C4-2B (cell line): ENCODE measurements at regions not wholly inside any gene's neighbourhood (a gene's known extent, or its start where the extent isn't known, plus 50 kb on each side); places are given as distances from the start of the nearest gene placed in this dataset.

ENCODE experiments used
- ZFX ChIP-seq: fragments of 450-650 bp; IDR thresholded peaks from 2 replicates; pipeline ENCODE4 v1.6.1; 2017
- TF ChIP-seq, protein P1 (sequence below): fragments of 450-650 bp; conservative IDR thresholded peaks from 2 replicates; pipeline ENCODE4 v1.5.1; 2017; ENCODE audit warnings: mild to moderate bottlenecking

DNA sequence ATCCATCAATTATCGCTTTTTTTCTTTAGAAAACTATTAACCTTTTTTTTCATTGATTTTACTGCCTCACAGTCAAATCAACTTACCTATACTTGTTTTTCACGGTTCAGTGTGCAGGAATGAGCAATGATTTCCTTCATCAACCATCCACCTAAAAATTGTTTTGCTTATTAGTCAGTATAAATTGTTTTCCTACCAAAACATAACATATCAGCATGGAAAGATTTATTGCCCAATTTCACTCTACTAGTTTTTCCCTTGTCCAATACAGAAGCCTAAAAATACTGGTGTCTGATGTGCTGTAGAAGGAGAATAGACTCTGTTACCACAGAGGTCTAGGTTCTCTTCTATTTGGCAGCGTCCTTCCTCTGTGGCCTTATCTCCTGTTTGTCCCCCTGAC is 558.2 kb upstream of the CITED2 start:
- TF ChIP-seq, protein P1, sequence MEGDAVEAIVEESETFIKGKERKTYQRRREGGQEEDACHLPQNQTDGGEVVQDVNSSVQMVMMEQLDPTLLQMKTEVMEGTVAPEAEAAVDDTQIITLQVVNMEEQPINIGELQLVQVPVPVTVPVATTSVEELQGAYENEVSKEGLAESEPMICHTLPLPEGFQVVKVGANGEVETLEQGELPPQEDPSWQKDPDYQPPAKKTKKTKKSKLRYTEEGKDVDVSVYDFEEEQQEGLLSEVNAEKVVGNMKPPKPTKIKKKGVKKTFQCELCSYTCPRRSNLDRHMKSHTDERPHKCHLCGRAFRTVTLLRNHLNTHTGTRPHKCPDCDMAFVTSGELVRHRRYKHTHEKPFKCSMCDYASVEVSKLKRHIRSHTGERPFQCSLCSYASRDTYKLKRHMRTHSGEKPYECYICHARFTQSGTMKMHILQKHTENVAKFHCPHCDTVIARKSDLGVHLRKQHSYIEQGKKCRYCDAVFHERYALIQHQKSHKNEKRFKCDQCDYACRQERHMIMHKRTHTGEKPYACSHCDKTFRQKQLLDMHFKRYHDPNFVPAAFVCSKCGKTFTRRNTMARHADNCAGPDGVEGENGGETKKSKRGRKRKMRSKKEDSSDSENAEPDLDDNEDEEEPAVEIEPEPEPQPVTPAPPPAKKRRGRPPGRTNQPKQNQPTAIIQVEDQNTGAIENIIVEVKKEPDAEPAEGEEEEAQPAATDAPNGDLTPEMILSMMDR, result no peak
- TF ChIP-seq ZFX, result no peak
